D721Med (cell line): ENCODE measurements at regions not wholly inside any gene's neighbourhood (a gene's known extent, or its start where the extent isn't known, plus 50 kb on each side); places are given as distances from the start of the nearest gene placed in this dataset.

Experiments used
- DNase-seq: peaks from one replicate; pipeline ENCODE4 v3.0.0; 2011; ENCODE audit warnings: low spot score; ENCODE audit not compliant: insufficient read length
- FAIRE-seq: peaks from 2 replicates; lab custom pipeline; 2011; peaks lifted over from hg19 to GRCh38; lab: Jason Lieb, UNC
- CTCF ChIP-seq: IDR thresholded peaks from 2 replicates; pipeline ENCODE4 v1.5.1; 2012; ENCODE audit warnings: mild to moderate bottlenecking, control low read depth; ENCODE audit not compliant: insufficient read depth; ENCODE audit errors: missing control alignments

- FAIRE-seq = no peak
- no peak for TF ChIP-seq CTCF
- no peak for DNase-seq
Measured at GRCh38 chr4:159526172-159526571, 423.3 kb downstream of the RAPGEF2 start.

- TF ChIP-seq CTCF = no peak
- DNase-seq = no peak
- FAIRE-seq = no peak
Measured at GRCh38 chr4:159534655-159535054, 431.8 kb downstream of the RAPGEF2 start.

GRCh38 chr4:159538556-159538955 is 435.7 kb downstream of the RAPGEF2 start:
- FAIRE-seq (no peak), DNase-seq (no peak)

GRCh38 chr4:159540038-159540437 is 437.2 kb downstream of the RAPGEF2 start:
- FAIRE-seq (no peak), DNase-seq (no peak)
- TF ChIP-seq CTCF = no peak

More at GRCh38 chr4:159538556-159538955, 435.7 kb downstream of the RAPGEF2 start:
- no peak for TF ChIP-seq CTCF

GRCh38 chr4:159540501-159540900 is 437.6 kb downstream of the RAPGEF2 start:
- DNase-seq = no peak
- TF ChIP-seq CTCF = no peak

GRCh38 chr4:159541143-159541542 is 438.3 kb downstream of the RAPGEF2 start:
- DNase-seq (no peak), FAIRE-seq (no peak)
- no peak for TF ChIP-seq CTCF

More at GRCh38 chr4:159540501-159540900, 437.6 kb downstream of the RAPGEF2 start:
- no peak for FAIRE-seq

GRCh38 chr4:159542296-159542695 is 439.4 kb downstream of the RAPGEF2 start:
- no peak for TF ChIP-seq CTCF
- no peak for DNase-seq
- no peak for FAIRE-seq
